ENCODE measurements at regions not wholly inside any gene's neighbourhood (a gene's known extent, or its start where the extent isn't known, plus 50 kb on each side); places are given as distances from the start of the nearest gene placed in this dataset.
"Not testable (repeated sequence)": the region's sequence is repeated elsewhere in the genome, so short reads cannot be mapped to it uniquely, and the experiment has no call there.

DNA sequence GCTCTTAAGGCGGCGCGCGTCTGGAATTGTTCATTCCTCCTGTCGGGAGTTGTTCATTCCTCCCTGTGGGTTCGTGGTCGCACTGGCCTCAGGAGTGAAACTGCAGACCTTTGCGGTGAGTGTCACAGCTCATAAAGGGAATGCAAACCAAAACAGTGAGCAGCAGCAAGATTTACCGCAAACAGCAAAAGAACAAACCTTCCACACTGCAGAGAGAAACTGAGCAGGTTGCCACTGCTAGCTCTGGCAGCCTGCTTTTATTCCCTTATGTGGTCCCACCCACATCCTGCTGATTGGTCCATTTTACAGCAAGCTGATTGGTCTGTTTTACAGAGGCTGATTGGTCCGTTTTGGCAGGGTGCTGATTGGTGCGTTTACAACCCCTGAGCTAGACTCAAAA, 1365.3 kb upstream of the WWC1 start:
- in situ Hi-C loops (cut with HindIII; ENCODE audit: low pct_unique_long_range_greater_than_20kb, low sequenced_read_pairs): no loop called here
- DNase-seq (ENCODE audit: low read depth, low spot score): peak; percentile 2

DNA sequence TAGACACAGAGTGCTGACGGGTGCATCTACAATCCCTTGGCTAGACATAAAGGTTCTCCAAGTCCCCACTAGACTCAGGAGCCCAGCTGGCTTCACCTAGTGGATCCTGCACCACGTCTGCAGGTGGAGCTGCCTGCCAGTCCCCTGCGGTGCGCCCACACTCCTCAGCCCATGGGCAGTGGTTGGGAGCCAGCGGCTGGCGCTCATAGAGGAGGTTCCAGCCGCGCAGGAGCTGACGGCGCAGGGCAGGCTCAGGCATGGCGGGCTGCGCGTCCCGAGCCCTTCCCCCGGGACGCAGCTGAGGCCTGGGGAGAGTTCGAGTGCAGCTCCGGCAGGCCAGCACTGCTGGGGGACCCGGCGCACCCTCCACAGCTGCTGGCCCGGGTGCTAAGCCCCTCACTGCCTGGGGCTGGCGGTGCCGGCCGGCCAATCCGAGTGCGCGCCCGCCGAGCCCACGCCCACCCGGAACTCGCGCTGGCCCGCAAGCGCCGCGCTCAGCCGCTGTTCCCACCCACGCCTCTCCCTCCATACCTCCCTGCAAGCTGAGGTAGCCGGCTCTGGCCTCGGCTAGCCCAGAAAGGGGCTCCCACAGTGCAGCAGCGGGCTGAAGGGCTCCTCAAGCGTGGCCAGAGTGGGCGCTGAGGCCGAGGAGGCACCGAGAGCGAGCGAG, 1364.5 kb upstream of the WWC1 start:
- in situ Hi-C loops (cut with HindIII; ENCODE audit: low pct_unique_long_range_greater_than_20kb, low sequenced_read_pairs); DNase-seq (ENCODE audit: low read depth, low spot score): not testable (repeated sequence)

DNA sequence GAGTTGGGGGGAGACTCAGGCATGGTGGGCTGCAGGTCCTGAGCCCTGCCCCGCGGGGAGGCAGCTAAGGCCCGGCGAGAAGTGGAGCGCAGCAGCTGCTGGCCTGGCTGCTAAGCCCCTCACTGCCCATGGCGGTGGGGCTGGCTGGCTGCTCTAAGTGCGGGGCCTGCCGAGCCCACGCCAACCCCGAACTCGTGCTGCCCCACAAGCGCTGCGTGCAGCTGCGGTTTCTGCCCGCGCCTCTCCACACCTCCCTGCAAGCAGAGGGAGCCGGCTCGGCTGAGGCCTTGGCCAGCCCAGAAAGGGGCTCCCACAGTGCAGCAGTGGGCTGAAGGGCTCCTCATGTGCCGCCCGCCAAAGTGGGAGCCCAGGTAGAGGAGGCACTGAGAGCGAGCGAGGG, 1355.1 kb upstream of the WWC1 start:
- in situ Hi-C loops (cut with HindIII; ENCODE audit: low pct_unique_long_range_greater_than_20kb, low sequenced_read_pairs): no loop called here
- DNase-seq (ENCODE audit: low read depth, low spot score): no peak

DNA sequence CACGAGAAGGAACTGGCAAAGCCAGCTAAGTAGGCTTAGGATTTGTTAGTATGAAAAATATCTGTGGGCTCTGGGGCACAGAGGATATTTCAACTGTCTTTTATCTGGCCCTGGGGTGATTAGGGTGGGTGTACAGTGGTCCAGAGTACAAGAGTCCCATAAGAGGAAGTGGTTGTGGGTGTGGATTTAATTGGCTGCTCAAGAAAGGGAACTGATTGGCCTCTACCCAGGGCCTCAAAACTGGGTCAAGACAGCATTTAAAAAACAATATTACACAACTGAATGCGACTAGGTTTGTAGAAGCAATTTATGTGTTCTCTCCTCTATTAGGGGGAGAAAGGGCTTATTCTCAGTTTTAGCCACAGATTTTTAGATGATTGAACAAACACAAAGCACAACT, 1353.4 kb upstream of the WWC1 start:
- DNase-seq (ENCODE audit: low read depth, low spot score): no peak
- in situ Hi-C loops (cut with HindIII; ENCODE audit: low pct_unique_long_range_greater_than_20kb, low sequenced_read_pairs): no loop called here

DNA sequence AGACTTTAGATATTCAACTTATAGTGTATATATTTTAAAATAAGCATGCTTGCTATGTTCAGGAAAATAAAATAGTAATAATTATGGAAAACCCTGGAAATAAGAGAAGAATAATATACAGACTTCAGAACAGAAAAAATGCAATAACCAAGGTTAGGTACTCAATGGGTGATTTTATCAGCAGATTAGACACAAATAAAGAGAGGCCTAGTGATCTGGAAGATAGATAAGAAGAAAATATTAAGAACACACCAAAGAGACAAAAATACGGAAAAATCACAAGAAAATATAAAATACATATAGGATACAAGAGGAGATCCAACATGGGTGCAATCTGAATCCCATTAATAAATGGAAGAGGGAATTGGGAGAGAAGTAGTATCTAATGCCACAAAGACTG, 1348.5 kb upstream of the WWC1 start:
- in situ Hi-C loops (cut with HindIII; ENCODE audit: low pct_unique_long_range_greater_than_20kb, low sequenced_read_pairs): no loop called here
- no peak for DNase-seq (ENCODE audit: low read depth, low spot score)

DNA sequence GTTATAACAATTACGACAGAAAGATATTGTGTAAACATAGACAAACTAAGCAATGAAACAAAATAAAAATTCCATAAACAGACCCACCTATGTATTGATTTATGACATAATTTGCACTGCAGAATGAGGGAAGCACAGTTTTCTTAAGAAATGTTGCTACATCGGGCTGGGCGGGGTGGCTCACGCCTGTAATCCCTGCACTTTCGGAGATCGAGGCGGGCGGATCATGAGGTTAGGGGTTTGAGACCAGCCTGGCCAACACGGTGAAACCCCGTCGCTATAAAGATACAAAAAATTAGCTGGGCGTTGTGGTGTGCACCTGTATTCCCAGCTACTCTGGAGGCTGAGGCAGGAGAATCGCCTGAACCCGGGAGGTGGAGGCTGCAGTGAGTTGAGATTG, 1344.4 kb upstream of the WWC1 start:
- in situ Hi-C loops (cut with HindIII; ENCODE audit: low pct_unique_long_range_greater_than_20kb, low sequenced_read_pairs): no loop called here

DNA sequence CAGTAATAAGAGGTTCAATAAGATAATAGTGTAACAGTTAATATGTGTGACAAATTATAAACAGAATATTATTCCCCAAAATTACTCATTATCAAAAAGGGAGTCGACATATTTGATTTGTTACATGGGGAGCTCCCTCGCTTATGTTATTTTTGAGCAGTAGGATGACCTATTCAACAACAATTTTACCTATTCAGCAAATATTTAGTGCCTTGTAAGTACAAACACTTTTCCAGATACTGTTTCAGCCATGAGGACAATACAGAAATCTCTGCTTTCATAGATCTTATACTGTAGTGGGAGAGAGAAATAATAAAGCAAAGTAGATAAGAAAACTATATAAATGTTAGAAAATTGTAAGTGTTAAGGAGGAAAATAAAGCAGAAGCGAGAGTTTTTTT, 1342.8 kb upstream of the WWC1 start:
- no peak for DNase-seq (ENCODE audit: low read depth, low spot score)
- in situ Hi-C loops (cut with HindIII; ENCODE audit: low pct_unique_long_range_greater_than_20kb, low sequenced_read_pairs): no loop called here

More for the DNA sequence above, 1344.4 kb upstream of the WWC1 start:
- no peak for DNase-seq (ENCODE audit: low read depth, low spot score)

- in situ Hi-C loops (cut with HindIII; ENCODE audit: low pct_unique_long_range_greater_than_20kb, low sequenced_read_pairs): no loop called here
- DNase-seq (ENCODE audit: low read depth, low spot score): no peak
Measured at GRCh38 chr5:166952048-166952447, 1339.4 kb upstream of the WWC1 start.

DNA sequence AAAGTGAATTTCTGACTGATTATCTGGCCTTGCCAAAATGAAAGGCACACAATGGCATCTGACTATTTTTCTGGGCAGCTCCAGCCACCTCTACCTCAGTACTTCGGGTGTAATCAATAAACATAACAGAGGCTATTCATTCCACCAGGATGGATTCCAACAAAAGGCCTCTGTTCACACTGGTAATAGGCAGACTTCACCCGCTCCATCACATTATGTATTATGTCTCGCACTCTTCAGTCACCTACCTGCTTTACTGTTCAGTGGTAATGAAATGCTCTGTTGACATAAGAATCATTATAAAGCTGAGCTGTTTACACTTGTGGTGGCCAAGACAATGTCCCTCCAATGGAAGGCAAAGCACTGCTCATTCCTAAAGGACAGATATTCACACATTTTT, 1333.7 kb upstream of the WWC1 start:
- no peak for DNase-seq (ENCODE audit: low read depth, low spot score)
- in situ Hi-C loops (cut with HindIII; ENCODE audit: low pct_unique_long_range_greater_than_20kb, low sequenced_read_pairs): no loop called here

DNA sequence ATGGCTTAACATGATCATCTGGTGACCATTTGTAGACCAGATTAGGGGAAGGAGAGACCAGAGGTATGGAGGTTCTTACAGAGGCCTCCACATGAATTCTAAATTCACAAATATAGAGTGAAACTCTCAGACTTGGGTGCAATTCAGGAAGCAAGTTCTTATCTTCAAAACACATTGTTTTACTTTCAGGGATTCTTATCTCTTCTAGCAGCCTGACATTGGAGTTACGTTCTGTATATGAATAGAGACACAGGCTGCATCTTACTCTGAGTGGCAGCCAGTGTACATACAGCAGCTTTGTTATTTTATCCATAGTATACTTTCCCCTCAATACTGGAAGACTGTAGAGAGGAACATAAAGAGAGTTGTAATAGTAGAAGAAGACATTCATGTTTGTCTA, 1331.7 kb upstream of the WWC1 start:
- in situ Hi-C loops (cut with HindIII; ENCODE audit: low pct_unique_long_range_greater_than_20kb, low sequenced_read_pairs): no loop called here
- no peak for DNase-seq (ENCODE audit: low read depth, low spot score)

- in situ Hi-C loops (cut with HindIII; ENCODE audit: low pct_unique_long_range_greater_than_20kb, low sequenced_read_pairs): no loop called here
- peak; percentile 6 for DNase-seq (ENCODE audit: low read depth, low spot score)
Measured at GRCh38 chr5:166961028-166961427, 1330.4 kb upstream of the WWC1 start.

- in situ Hi-C loops (cut with HindIII; ENCODE audit: low pct_unique_long_range_greater_than_20kb, low sequenced_read_pairs): no loop called here
- DNase-seq (ENCODE audit: low read depth, low spot score): no peak
Measured at GRCh38 chr5:166961913-166962312, 1329.5 kb upstream of the WWC1 start.

DNA sequence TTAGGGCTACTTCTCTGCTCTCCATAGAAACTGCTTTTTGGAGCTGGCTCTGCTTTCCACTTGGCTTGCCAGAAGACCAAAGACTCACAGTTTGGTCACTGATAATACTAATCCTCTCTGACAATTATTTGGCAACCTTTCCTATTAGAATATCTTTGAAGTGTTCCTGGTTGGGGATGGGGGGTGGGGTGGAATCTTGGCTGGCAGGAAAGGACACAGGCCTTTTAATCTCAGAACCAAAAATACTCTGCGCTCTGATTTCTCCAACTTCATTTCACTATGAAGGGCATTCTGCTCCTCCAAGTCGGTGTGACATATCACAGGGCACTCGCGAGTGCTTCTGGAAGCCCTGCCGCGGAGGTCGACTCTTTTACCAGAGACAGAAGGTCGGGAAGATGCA, 1329.0 kb upstream of the WWC1 start:
- DNase-seq (ENCODE audit: low read depth, low spot score): no peak
- in situ Hi-C loops (cut with HindIII; ENCODE audit: low pct_unique_long_range_greater_than_20kb, low sequenced_read_pairs): no loop called here

DNA sequence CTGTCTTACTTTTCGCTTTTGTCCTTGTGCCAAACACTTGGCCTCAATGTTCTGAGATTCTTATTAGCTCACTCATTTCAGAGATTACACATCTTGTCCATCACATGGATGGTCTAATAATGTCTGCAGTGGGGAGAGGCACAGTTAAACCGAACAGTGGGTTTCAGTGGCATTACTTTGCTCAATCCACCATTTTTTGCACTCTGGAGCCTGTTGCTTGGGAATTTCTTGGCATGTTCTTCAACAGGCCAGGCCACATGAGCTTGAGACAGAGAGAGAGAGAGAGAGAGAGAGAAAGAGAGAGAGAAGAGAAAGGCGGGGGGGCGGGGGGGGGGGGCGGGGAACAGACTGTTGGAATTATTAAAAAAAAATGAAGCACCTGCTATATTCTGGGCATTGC, 1327.8 kb upstream of the WWC1 start:
- in situ Hi-C loops (cut with HindIII; ENCODE audit: low pct_unique_long_range_greater_than_20kb, low sequenced_read_pairs): no loop called here
- DNase-seq (ENCODE audit: low read depth, low spot score): no peak

DNA sequence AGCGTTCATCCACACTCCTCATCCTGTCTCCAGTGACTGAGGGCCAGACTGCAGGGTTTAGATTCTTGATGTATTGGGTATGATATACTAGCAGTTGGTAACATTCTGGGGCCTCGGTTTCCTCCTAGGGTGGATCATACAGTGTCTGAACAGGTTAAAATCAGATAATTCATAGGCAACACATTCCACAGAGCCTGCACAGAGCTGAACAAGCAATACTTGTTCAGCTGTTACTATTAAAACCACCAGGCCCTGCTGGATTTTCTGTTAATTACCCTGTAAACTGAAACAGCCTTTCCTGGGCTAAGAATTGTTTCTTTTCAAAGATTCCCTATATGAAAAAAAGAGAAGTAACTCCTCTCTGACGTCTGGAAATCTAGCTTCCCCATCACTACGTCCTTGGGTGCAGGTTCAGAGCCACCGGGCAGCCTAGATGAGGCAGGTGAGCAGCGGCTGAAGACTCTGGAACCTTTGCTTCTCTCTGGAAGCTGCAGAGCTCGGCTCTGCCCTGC, 1313.5 kb upstream of the WWC1 start:
- no peak for DNase-seq (ENCODE audit: low read depth, low spot score)
- in situ Hi-C loops (cut with HindIII; ENCODE audit: low pct_unique_long_range_greater_than_20kb, low sequenced_read_pairs): no loop called here

DNA sequence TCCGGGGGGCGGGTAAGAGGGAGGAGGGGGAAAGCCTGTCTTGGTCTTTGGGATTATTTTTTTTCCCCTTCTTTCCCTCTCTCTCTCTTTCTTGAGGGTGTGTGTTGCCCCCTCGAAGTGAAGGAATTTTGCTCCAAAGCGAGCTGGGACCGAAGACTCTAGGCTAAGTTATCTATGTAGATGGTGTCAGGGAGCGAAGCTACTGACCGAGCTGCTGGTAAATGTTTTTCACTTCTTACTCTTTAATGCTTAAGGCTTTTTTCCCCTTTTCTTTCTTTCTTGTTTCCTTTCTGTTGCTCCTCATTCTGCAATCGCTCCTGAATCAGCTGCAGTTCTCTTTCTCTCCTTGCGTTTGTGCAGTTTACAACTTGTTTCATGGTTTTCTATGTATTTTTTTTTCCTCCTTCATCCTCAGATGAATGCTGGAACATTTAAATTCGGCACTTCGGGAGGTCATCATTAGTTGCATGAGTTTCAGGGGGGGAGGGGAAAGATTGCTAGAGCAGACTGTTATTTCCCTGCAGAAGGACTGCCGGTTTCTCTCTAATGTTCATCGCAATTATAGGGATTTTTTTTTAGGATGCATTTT, 1312.0 kb upstream of the WWC1 start:
- in situ Hi-C loops (cut with HindIII; ENCODE audit: low pct_unique_long_range_greater_than_20kb, low sequenced_read_pairs): no loop called here
- no peak for DNase-seq (ENCODE audit: low read depth, low spot score)

GRCh38 chr5:166980666-166981065, 1310.8 kb upstream of the WWC1 start:
- in situ Hi-C loops (cut with HindIII; ENCODE audit: low pct_unique_long_range_greater_than_20kb, low sequenced_read_pairs): no loop called here
- DNase-seq (ENCODE audit: low read depth, low spot score): no peak

GRCh38 chr5:166982226-166982625, 1309.2 kb upstream of the WWC1 start:
- DNase-seq (ENCODE audit: low read depth, low spot score): no peak
- in situ Hi-C loops (cut with HindIII; ENCODE audit: low pct_unique_long_range_greater_than_20kb, low sequenced_read_pairs): no loop called here

- DNase-seq (ENCODE audit: low read depth, low spot score): no peak
- in situ Hi-C loops (cut with HindIII; ENCODE audit: low pct_unique_long_range_greater_than_20kb, low sequenced_read_pairs): no loop called here
Measured at GRCh38 chr5:166991601-166992000, 1299.8 kb upstream of the WWC1 start.

Measured in SK-MEL-5 (cell line).